Effector memory CD8-positive, alpha-beta T cell (primary cell): ENCODE measurements at regions not wholly inside any gene's neighbourhood (a gene's known extent, or its start where the extent isn't known, plus 50 kb on each side); places are given as distances from the start of the nearest gene placed in this dataset.
A peak's percentile ranks its signal among the peaks of the same experiment; 100 is the strongest.
"Not testable (repeated sequence)": the region's sequence is repeated elsewhere in the genome, so short reads cannot be mapped to it uniquely, and the experiment has no call there.

Experiments used
- ATAC-seq: fragments of 150-1000 bp; cut with Tn5 transposase; replicated peaks from 2 replicates; pipeline ENCODE4 v1.10.0; 2021; ENCODE audit warnings: mild to moderate bottlenecking, moderate library complexity
- DNase-seq, 3 experiments: peaks; one replicate each; pipeline ENCODE4 v3.0.0; 2021
- H3K27ac Mint-ChIP-seq, 2 donors: one replicate each; pipeline ENCODE4 v1.8.0; 2022; ENCODE audit warnings: mild to moderate bottlenecking in 2 of 2, mixed read lengths in 2 of 2, moderate library complexity in 2 of 2
- H3K27me3 Mint-ChIP-seq, 2 donors: one replicate each; pipeline ENCODE4 v1.8.0; 2022; ENCODE audit warnings: mixed read lengths in 2 of 2
- H3K36me3 Mint-ChIP-seq: one replicate; pipeline ENCODE4 v1.8.0; 2022; ENCODE audit warnings: mild to moderate bottlenecking, moderate library complexity, mixed read lengths; ENCODE audit not compliant: insufficient read depth
- H3K4me1 Mint-ChIP-seq, 2 donors: one replicate each; pipeline ENCODE4 v1.8.0; 2022; ENCODE audit warnings: low read depth in 2 of 2, mixed read lengths in 2 of 2
- H3K4me3 Mint-ChIP-seq, 2 donors: one replicate each; pipeline ENCODE4 v1.8.0; 2022; ENCODE audit warnings: mild to moderate bottlenecking in 2 of 2, mixed read lengths in 2 of 2, moderate library complexity in 2 of 2
- H3K9me3 Mint-ChIP-seq, 2 donors: one replicate each; pipeline ENCODE4 v1.8.0; 2022; ENCODE audit warnings: mixed read lengths in 2 of 2

DNA sequence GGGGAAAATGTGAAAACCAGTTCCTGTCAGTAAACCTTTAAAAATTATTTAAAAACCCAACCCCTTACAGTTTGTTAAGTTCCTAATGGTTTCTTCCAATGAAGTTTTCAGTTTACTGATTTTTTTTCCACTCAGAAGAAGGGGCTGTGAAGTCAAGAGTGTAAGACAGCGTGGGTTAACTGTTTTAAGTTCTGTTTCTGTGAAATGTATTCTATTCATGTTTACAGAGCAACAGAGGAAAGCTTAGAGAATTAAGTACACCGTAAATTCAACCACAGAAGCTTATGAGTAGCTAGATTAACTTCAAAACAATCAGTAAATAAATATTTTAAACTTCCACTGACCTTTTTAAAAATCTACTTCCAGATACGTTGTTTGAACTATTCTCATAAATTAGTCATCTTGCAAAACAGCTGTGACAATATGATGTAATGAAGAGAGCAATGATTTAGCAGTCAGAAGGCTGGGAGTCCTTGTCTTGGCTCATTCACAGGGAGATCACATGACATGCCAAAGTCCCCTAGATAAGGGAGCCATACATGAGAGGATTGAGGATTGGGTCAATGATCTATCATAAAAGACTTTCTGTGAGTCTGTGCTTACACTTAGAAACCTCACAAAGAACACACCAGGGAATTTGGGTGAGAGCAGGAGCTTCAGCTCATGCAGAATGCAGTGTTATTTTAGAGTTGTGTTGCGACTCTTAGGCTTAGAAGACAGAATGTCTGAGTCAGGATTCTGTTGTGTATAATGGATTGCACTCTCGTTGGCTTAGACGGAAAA is 97.3 kb upstream of the ADORA2B start:
- ATAC-seq, H3K4me3 Mint-ChIP-seq, H3K27ac Mint-ChIP-seq, H3K9me3 Mint-ChIP-seq, DNase-seq, H3K4me1 Mint-ChIP-seq, H3K36me3 Mint-ChIP-seq: not testable (repeated sequence)
- peaks cover 4 to 21% of the 10 kb centered on the region in 2 donors for H3K27me3 Mint-ChIP-seq

DNA sequence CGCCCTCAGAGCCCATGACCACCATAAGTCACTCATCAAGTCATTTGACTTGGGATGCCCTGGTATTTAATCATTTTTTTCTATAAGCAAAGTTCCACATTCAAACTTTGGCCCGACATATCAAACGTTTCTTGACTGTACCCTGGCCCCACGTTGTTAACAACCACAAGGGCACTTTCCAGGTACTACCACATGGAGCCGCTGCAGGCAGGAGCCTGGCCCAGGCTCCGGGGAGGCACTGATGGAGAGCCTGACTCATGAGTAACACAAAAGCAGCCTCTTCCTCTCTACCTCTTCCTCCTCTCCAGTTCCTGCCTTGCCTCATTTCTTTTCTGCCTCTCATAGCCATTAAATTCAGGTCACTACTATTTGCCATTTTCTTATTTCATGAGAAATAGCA is 95.9 kb upstream of the ADORA2B start:
- not testable (repeated sequence) for H3K4me1 Mint-ChIP-seq, H3K4me3 Mint-ChIP-seq, H3K27ac Mint-ChIP-seq, H3K9me3 Mint-ChIP-seq, H3K27me3 Mint-ChIP-seq, H3K36me3 Mint-ChIP-seq
- DNase-seq (peak; percentile 7 to 12 (median 12)), ATAC-seq (peak; percentile 72)

DNA sequence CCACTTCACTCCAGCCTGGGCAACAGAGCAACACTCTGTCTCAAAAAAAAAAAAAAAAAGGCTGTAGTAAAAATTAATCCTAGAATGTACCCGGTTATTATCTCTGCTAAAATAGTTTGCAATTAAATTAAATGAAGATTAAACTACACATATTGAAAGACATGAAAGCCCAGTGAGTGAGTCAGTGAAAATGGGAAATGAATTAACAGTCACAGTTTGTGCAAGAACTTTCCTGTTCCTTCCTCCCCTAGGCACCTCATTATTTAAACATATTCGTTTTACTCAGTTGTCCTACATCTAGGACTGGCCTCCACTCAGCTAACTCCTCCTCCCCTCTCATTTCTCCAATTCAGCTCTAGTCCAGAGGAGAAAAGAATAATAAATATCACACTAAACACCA is 94.9 kb upstream of the ADORA2B start:
- not testable (repeated sequence) for H3K27ac Mint-ChIP-seq, DNase-seq, ATAC-seq

DNA sequence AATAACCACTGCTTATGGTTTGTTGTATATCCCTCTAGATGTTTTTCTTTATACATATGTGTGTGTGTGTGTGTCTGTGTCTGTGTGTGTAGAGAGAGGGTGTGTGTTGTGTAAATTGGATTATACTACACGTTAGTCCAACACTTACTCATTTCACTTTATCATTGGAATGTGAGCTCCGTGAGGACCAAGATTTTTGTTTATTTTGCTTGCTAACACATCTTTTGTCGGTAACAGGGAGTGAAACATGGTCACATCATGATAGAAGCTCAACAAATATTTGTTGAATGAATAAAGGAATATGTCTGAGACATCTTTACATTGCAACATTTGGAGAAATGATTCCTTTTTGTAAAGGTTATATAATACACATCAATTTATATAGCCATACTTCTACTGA is 94.2 kb upstream of the ADORA2B start:
- not testable (repeated sequence) for H3K9me3 Mint-ChIP-seq, H3K4me3 Mint-ChIP-seq, DNase-seq, H3K27ac Mint-ChIP-seq, H3K36me3 Mint-ChIP-seq, H3K27me3 Mint-ChIP-seq, H3K4me1 Mint-ChIP-seq, ATAC-seq

More for the DNA sequence above, 94.9 kb upstream of the ADORA2B start:
- not testable (repeated sequence) for H3K27me3 Mint-ChIP-seq, H3K9me3 Mint-ChIP-seq, H3K4me1 Mint-ChIP-seq, H3K36me3 Mint-ChIP-seq, H3K4me3 Mint-ChIP-seq

DNA sequence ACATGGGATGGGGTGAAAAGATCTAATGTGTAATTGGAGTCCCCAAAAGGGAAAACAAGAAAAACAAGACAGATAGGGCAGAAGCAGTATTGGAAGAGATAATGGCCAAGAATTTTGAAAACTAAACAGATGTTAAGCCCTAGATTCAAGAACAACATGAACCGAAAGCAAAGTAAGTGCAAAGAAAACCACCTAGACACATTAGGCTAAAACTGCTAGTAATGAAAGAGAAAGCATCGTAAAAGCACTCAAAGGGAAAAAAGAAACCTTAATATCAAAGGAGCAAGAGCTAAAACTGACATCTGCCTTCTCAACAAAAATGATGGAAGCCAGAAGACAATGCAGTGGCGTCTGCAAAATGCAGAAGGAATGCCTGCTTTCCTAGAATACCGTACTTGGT is 92.1 kb upstream of the ADORA2B start:
- not testable (repeated sequence) for H3K27me3 Mint-ChIP-seq, H3K27ac Mint-ChIP-seq, ATAC-seq, H3K36me3 Mint-ChIP-seq, DNase-seq, H3K4me1 Mint-ChIP-seq, H3K9me3 Mint-ChIP-seq
- H3K4me3 Mint-ChIP-seq, result peak overlapping the region in 1 of 2 donors; percentile 29

DNA sequence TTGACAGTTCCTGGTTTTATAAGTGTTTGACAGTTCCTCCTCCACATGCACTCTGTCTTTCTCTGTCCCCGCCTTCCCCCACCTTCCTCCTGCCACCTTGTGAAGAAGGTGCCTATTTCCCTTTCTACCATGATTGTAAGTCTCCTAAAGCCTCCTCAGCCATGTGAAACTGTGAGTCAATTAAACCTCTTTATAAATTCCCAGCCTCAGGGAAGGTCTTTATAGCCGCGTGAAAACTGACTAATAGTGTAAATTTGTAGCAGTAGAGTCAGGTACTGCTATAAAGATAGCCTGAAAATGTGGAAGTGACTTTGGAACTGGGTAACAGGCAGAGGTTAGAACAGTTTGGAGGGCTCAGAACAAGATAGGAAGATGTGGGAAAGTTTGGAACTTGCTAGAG is 88.7 kb upstream of the ADORA2B start:
- H3K4me1 Mint-ChIP-seq, ATAC-seq, H3K36me3 Mint-ChIP-seq, H3K27ac Mint-ChIP-seq, H3K4me3 Mint-ChIP-seq, DNase-seq, H3K9me3 Mint-ChIP-seq, H3K27me3 Mint-ChIP-seq: not testable (repeated sequence)

DNA sequence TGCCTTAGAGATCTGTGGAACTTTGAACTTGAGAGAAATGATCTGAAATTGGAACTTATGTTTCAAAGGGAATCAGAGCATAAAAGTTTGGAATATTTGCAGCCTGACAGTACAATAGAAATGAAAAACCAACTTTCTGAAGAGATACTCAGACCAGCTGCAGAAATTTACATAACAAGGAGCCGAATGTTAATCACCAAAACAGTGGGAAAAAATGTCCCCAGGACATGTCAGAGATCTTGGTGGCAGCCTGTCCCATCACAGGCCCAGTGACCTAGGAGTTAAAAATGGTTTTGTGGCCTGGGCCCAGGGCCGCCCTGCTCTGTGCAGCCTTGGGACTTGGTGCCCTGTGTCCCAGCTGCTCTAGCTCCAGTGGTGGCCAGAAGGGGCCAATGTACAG is 88.2 kb upstream of the ADORA2B start:
- not testable (repeated sequence) for DNase-seq, H3K4me1 Mint-ChIP-seq, H3K27ac Mint-ChIP-seq, H3K27me3 Mint-ChIP-seq, H3K36me3 Mint-ChIP-seq, H3K4me3 Mint-ChIP-seq, ATAC-seq
- H3K9me3 Mint-ChIP-seq, result peaks cover 5 to 11% of the 10 kb centered on the region in 2 donors

DNA sequence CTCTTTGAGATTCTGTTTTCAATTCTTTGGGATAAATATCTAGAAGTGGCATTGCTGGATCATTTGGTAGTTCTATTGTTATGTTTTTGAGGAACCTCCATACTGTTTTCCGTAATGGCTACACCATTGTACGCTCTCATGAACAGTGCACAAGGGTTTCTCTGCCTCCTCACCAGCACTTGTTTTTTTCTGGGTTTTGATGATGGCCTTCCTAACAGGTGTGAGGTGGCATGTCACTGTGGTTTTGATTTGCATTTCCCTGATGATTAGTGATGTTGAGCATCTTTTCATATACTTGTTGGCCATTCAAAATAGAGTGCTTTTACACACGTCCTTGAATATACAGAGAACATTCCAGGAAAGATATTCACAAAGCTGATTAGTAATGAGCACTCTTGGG is 86.8 kb upstream of the ADORA2B start:
- H3K36me3 Mint-ChIP-seq, H3K4me1 Mint-ChIP-seq, H3K27me3 Mint-ChIP-seq, ATAC-seq, H3K4me3 Mint-ChIP-seq, DNase-seq, H3K27ac Mint-ChIP-seq: not testable (repeated sequence)
- peaks cover 7 to 14% of the 10 kb centered on the region in 2 donors for H3K9me3 Mint-ChIP-seq

DNA sequence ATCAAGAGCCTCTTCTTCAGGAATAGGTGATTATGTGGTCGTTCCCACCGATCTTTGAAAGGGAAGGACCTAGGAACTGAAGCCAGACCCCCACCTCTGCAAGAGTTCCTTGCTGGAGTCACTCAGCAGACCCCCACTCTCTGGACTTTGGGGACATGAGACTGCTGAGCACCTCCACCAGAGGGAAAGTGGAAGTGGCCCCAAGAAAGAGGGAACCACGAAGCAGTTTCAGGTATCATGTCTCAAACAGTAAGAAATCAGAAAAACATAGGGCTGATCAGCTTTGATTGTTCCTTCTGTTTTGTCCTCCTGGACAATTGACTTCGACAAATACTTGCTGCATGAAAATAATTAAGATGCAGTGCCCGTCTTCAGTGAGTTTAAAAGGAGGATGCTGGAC is 84.2 kb upstream of the ADORA2B start:
- H3K4me3 Mint-ChIP-seq, H3K27ac Mint-ChIP-seq, H3K4me1 Mint-ChIP-seq, DNase-seq, ATAC-seq, H3K36me3 Mint-ChIP-seq, H3K27me3 Mint-ChIP-seq: not testable (repeated sequence)
- peaks cover 7 to 14% of the 10 kb centered on the region in 2 donors for H3K9me3 Mint-ChIP-seq

DNA sequence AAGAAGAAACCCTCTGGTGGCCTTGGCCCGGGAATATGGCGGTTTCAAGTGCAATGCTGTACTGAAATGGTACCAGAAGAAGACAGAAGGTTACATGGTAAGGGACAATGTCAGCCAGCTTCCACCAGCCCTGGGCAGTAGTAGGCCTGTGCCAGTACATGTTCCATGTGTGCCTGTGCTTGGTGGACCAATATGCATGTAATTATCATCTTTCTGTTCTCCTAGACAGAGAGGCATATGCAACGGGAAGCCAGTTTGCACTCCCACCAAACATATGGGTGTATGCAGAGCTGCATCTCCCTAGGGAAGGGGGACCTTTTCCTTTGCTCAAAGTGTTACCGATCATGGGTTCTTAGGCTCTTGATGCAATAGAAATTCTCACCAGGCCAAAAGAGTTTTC is 80.9 kb upstream of the ADORA2B start:
- not testable (repeated sequence) for H3K27me3 Mint-ChIP-seq, ATAC-seq, H3K27ac Mint-ChIP-seq, H3K36me3 Mint-ChIP-seq, DNase-seq, H3K4me1 Mint-ChIP-seq, H3K4me3 Mint-ChIP-seq
- H3K9me3 Mint-ChIP-seq, result peaks cover 7 to 14% of the 10 kb centered on the region in 2 donors

DNA sequence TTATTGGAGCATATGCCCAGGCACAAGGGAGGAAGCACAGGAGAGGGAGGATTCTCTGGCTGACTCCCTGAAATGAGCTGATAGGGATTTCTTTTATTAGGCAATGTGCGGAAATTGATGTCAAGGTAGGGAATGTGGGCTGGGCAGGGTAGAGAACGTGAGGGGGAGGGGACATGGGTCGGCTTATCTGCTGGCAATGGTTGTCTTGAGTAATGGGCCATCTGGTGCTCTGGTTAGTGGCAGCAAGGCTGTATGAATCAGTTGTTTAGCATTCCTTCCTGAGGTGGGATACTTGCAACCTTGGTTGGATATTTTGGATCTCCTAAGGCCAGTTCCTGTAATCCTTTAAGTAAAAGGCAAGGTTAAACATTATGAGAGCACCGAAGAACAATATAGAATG is 80.5 kb upstream of the ADORA2B start:
- not testable (repeated sequence) for ATAC-seq, H3K27me3 Mint-ChIP-seq, H3K27ac Mint-ChIP-seq, DNase-seq, H3K4me3 Mint-ChIP-seq, H3K36me3 Mint-ChIP-seq, H3K4me1 Mint-ChIP-seq
- H3K9me3 Mint-ChIP-seq, result peaks cover 7 to 14% of the 10 kb centered on the region in 2 donors

DNA sequence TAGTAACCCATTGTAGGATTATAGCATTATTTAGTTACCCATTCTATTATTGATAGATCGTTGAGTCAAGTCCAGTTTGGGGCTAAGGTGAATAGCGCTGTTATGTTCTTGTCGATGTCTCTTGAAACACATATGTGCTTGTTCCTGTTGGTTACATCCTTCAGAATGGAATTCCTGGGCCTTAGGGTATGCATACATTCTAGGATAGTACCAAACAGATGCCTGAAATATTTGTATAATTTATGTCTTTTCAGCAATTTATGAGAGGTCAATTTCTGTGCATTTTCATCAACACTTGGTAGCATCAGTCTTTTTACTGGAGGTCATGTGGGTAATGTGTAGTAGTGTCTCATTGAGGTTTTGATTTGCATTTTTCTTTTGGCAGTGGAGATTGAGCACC is 78.9 kb upstream of the ADORA2B start:
- not testable (repeated sequence) for H3K27ac Mint-ChIP-seq, ATAC-seq, H3K36me3 Mint-ChIP-seq, DNase-seq, H3K4me3 Mint-ChIP-seq, H3K27me3 Mint-ChIP-seq, H3K4me1 Mint-ChIP-seq
- H3K9me3 Mint-ChIP-seq, result peaks cover 7 to 10% of the 10 kb centered on the region in 2 donors

DNA sequence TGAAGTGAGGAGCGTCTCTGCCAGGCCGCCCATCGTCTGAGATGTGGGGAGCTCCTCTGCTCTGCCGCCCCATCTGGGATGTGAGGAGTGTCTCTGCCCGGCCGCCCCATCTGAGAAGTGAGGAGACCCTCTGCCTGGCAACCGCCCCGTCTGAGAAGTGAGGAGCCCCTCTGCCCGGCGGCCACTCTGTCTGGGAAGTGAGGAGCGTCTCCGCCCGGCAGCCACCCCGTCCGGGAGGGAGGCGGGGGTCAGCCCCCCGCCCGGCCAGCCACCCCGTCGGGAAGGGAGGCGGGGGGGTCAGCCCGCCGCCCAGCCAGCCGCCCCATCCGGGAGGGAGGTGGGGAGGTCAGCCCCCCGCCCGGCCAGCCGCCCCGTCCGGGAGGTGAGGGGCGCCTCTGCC is 77.6 kb upstream of the ADORA2B start:
- H3K9me3 Mint-ChIP-seq, H3K27me3 Mint-ChIP-seq, ATAC-seq, H3K4me1 Mint-ChIP-seq, H3K27ac Mint-ChIP-seq, DNase-seq, H3K4me3 Mint-ChIP-seq, H3K36me3 Mint-ChIP-seq: not testable (repeated sequence)

DNA sequence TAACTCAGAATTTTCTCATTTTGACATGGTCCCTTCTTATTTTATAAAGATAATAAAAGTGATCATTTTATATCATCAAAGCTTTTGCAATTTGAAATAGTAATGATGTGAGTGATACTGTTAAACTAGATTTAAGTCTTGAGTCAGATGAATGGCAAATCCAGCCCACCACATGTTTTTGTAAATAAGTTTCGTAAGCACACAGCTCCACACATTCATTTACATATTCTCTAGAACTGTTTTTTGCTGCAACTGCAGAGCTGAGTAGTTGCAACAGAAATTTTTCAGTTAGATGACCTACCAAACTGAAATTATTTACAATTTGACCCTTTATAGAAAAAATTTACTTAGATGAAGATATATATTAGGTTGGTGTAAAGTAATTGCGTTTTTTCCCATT is 75.1 kb upstream of the ADORA2B start:
- not testable (repeated sequence) for ATAC-seq, H3K4me3 Mint-ChIP-seq, H3K9me3 Mint-ChIP-seq, H3K27ac Mint-ChIP-seq, H3K4me1 Mint-ChIP-seq, DNase-seq, H3K36me3 Mint-ChIP-seq
- peaks cover 7 to 18% of the 10 kb centered on the region in 2 donors for H3K27me3 Mint-ChIP-seq
